ENCODE measurements at regions not wholly inside any gene's neighbourhood (a gene's known extent, or its start where the extent isn't known, plus 50 kb on each side); places are given as distances from the start of the nearest gene placed in this dataset.

DNA sequence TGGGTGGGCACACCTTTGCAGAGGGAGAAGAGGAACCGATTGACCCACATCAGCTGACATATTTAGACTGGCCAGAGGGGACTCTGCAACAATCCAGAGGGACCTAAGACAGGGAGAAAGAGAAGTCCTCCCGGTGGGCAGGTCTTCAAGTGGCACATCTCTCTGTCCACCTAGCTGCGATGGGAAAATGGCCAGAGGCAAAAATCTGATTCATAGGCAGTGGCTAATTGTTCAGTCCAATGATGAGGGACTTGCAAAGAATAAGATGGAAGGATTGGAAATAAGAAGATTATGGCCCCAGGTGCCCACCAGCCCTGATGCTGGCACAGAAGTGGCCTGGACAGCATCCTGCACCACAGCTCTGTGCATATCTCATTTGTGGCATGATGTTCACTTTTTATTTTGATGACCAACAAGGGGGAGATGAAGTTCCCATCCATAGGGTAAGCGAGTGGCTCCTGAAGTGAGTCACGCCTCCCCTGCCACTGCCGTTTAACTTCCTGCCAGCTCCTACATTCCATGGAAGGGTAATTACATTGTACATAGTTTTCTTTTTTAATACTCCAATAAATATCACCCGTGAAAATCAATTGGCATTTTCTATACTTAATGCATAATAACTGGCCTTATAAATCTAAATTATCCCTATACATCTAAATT lies 659.6 kb downstream of the MATN1 start:
- TF ChIP-seq, protein P1, sequence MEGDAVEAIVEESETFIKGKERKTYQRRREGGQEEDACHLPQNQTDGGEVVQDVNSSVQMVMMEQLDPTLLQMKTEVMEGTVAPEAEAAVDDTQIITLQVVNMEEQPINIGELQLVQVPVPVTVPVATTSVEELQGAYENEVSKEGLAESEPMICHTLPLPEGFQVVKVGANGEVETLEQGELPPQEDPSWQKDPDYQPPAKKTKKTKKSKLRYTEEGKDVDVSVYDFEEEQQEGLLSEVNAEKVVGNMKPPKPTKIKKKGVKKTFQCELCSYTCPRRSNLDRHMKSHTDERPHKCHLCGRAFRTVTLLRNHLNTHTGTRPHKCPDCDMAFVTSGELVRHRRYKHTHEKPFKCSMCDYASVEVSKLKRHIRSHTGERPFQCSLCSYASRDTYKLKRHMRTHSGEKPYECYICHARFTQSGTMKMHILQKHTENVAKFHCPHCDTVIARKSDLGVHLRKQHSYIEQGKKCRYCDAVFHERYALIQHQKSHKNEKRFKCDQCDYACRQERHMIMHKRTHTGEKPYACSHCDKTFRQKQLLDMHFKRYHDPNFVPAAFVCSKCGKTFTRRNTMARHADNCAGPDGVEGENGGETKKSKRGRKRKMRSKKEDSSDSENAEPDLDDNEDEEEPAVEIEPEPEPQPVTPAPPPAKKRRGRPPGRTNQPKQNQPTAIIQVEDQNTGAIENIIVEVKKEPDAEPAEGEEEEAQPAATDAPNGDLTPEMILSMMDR (IDR thresholded peaks at IDR 0.05; ENCODE audit: low read depth, low read length): no peak
- no peak for TF ChIP-seq POLR2A (IDR thresholded peaks at IDR 0.05; ENCODE audit: extremely low read depth, insufficient read length)
- TF ChIP-seq MYC (IDR thresholded peaks at IDR 0.05; ENCODE audit: low read depth, low read length): no peak
- TF ChIP-seq, protein P2, sequence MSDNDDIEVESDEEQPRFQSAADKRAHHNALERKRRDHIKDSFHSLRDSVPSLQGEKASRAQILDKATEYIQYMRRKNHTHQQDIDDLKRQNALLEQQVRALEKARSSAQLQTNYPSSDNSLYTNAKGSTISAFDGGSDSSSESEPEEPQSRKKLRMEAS (IDR thresholded peaks at IDR 0.05; ENCODE audit: low read depth, low read length): no peak

All from NB4 (cell line).